ENCODE measurements at regions not wholly inside any gene's neighbourhood (a gene's known extent, or its start where the extent isn't known, plus 50 kb on each side); places are given as distances from the start of the nearest gene placed in this dataset.
"Not testable (repeated sequence)": the region's sequence is repeated elsewhere in the genome, so short reads cannot be mapped to it uniquely, and the experiment has no call there.

- intact Hi-C loops (cut with micrococcal nuclease; ENCODE audit: unreplicated experiment) = no loop called here
- ChIA-PET POLR2A (ENCODE audit: low non-redundant PET) (no interaction called here), CTCF (no interaction called here)
- TF ChIP-seq CTCF (conservative IDR thresholded peaks at IDR 0.05; ENCODE audit: low read depth, low read length) = no peak
- no peak for TF ChIP-seq EZH2 (IDR thresholded peaks at IDR 0.05; ENCODE audit: borderline replicate concordance, low read depth, low read length, poor library complexity, severe bottlenecking)
- Histone ChIP-seq H3K36me3 (ENCODE audit: insufficient read depth, low read length, poor library complexity, severe bottlenecking) (no peaks in the 10 kb centered on the region), H3K27ac (ENCODE audit: low read depth, low read length, poor library complexity, severe bottlenecking) (no peak overlapping the region), H3K4me3 (ENCODE audit: low read depth, low read length, poor library complexity, severe bottlenecking) (no peak overlapping the region), H3K9me3 (ENCODE audit: low read depth, low read length, poor library complexity, severe bottlenecking) (no peaks in the 10 kb centered on the region), H3K4me1 (ENCODE audit: insufficient read depth, low read length, poor library complexity, severe bottlenecking) (no peaks in the 10 kb centered on the region), H3K27me3 (replicated peaks; ENCODE audit: insufficient read depth, low read depth, low read length, poor library complexity) (no peaks in the 10 kb centered on the region)
- no peak for DNase-seq (ENCODE audit: low spot score)
- no TSS peak for BruUV-seq (replicated peaks)
These were observed 1407.1 kb downstream of the UQCRFS1 start for GRCh38 chr19:27805848-27806247.

GRCh38 chr19:27802293-27802692, 1410.7 kb downstream of the UQCRFS1 start:
- intact Hi-C loops (cut with micrococcal nuclease; ENCODE audit: unreplicated experiment); CTCF ChIA-PET: not testable (repeated sequence)

GRCh38 chr19:27796540-27796939, 1416.4 kb downstream of the UQCRFS1 start:
- BruUV-seq (replicated peaks) = TSS peak; percentile 10
- no peak overlapping the region for H3K27ac ChIP-seq (ENCODE audit: low read depth, low read length, poor library complexity, severe bottlenecking)
- ChIA-PET CTCF (no interaction called here), POLR2A (ENCODE audit: low non-redundant PET) (no interaction called here)
- H3K27me3 ChIP-seq (replicated peaks; ENCODE audit: insufficient read depth, low read depth, low read length, poor library complexity) = no peaks in the 10 kb centered on the region
- TF ChIP-seq CTCF (conservative IDR thresholded peaks at IDR 0.05; ENCODE audit: low read depth, low read length) (no peak), EZH2 (IDR thresholded peaks at IDR 0.05; ENCODE audit: borderline replicate concordance, low read depth, low read length, poor library complexity, severe bottlenecking) (no peak)
- H3K9me3 ChIP-seq (ENCODE audit: low read depth, low read length, poor library complexity, severe bottlenecking) = peaks cover 7% of the 10 kb centered on the region
- intact Hi-C loops (cut with micrococcal nuclease; ENCODE audit: unreplicated experiment) = no loop called here
- DNase-seq (ENCODE audit: low spot score) = no peak
- no peaks in the 10 kb centered on the region for H3K36me3 ChIP-seq (ENCODE audit: insufficient read depth, low read length, poor library complexity, severe bottlenecking)
- no peaks in the 10 kb centered on the region for H3K4me1 ChIP-seq (ENCODE audit: insufficient read depth, low read length, poor library complexity, severe bottlenecking)
- no peak overlapping the region for H3K4me3 ChIP-seq (ENCODE audit: low read depth, low read length, poor library complexity, severe bottlenecking)

More at GRCh38 chr19:27802293-27802692, 1410.7 kb downstream of the UQCRFS1 start:
- H3K9me3 ChIP-seq (ENCODE audit: low read depth, low read length, poor library complexity, severe bottlenecking); H3K36me3 ChIP-seq (ENCODE audit: insufficient read depth, low read length, poor library complexity, severe bottlenecking); H3K27ac ChIP-seq (ENCODE audit: low read depth, low read length, poor library complexity, severe bottlenecking); BruUV-seq (replicated peaks); POLR2A ChIA-PET (ENCODE audit: low non-redundant PET); DNase-seq (ENCODE audit: low spot score); H3K4me1 ChIP-seq (ENCODE audit: insufficient read depth, low read length, poor library complexity, severe bottlenecking); H3K4me3 ChIP-seq (ENCODE audit: low read depth, low read length, poor library complexity, severe bottlenecking); H3K27me3 ChIP-seq (replicated peaks; ENCODE audit: insufficient read depth, low read depth, low read length, poor library complexity): not testable (repeated sequence)
- peak; percentile 36; the same call in 1 of the 2 replicates for TF ChIP-seq CTCF (conservative IDR thresholded peaks at IDR 0.05; ENCODE audit: low read depth, low read length)
